ENCODE measurements at regions not wholly inside any gene's neighbourhood (a gene's known extent, or its start where the extent isn't known, plus 50 kb on each side); places are given as distances from the start of the nearest gene placed in this dataset.

DNA sequence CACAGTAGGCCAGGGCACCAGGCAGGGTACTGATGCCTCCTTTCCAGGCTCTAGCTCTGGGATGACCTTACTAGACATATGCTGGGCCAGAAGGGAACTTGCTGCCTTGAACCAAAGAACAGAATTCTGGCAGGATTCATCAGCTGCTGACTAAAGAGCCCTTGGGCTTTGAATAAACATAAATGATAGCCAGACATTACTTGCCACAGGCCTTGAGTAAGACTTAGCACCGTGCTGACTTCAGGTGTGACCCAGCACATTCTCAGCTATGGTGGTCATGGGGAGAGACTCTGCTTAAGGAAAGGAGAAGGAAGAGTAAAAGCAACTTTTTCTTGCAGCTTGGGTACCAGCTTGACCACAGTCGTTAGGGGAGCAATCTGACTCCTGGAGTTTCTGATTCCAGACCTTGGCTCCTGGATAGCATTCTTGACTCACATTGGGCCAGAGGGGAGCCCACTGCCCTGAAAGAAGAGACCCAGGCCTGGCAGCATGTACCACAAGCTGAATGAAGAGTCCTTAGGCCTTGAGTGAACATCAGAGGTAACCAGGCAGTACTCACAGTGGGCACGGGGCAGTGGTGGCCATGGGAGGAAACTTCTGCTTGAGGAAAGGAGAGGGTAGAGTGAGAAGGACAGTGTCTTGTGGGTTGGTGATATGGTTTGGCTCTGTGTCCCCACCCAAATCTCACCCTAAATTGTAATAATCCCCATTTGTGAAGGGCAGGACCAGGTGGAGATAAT, 926.1 kb upstream of the SORCS1 start:
- DNase-seq (ENCODE audit: extremely low read depth, insufficient read length) = no peak
- TF ChIP-seq CTCF (IDR thresholded peaks at IDR 0.05; ENCODE audit: insufficient read depth, low read length, poor library complexity, severe bottlenecking) = no peak
- Histone ChIP-seq H3K27me3 (replicated peaks; ENCODE audit: control insufficient read depth, insufficient read depth, low read length) (no peaks in the 10 kb centered on the region), H3K36me3 (ENCODE audit: control insufficient read depth, insufficient read depth, low read length) (no peaks in the 10 kb centered on the region), H3K4me3 (replicated peaks; ENCODE audit: low read depth, low read length) (no peak overlapping the region)

GRCh38 chr10:108086502-108086901, 922.0 kb upstream of the SORCS1 start:
- no peak for DNase-seq (ENCODE audit: extremely low read depth, insufficient read length)
- TF ChIP-seq CTCF (IDR thresholded peaks at IDR 0.05; ENCODE audit: insufficient read depth, low read length, poor library complexity, severe bottlenecking) = no peak
- Histone ChIP-seq H3K4me3 (replicated peaks; ENCODE audit: low read depth, low read length) (no peak overlapping the region), H3K27me3 (replicated peaks; ENCODE audit: control insufficient read depth, insufficient read depth, low read length) (no peaks in the 10 kb centered on the region), H3K36me3 (ENCODE audit: control insufficient read depth, insufficient read depth, low read length) (no peaks in the 10 kb centered on the region)

DNA sequence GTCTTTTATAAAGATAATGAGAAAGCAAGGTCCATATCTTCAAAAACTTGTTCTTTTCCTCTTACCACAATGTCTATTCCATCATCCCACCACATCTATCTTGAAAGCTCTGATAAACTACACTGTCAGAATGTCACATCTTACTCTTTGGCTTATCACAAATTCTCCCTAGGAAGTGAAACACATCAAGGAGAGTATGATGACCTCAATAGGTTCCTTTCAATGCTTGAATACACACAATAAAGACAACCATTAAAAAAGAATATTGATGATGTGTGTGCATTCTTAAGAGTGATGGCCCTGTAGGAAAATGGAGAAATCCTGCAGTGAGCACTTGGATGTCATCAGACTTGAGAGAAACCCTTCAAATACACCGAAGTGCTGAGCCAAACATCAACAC, 918.1 kb upstream of the SORCS1 start:
- Histone ChIP-seq H3K27me3 (replicated peaks; ENCODE audit: control insufficient read depth, insufficient read depth, low read length) (no peaks in the 10 kb centered on the region), H3K4me3 (replicated peaks; ENCODE audit: low read depth, low read length) (no peak overlapping the region), H3K36me3 (ENCODE audit: control insufficient read depth, insufficient read depth, low read length) (no peaks in the 10 kb centered on the region)
- no peak for DNase-seq (ENCODE audit: extremely low read depth, insufficient read length)
- no peak for TF ChIP-seq CTCF (IDR thresholded peaks at IDR 0.05; ENCODE audit: insufficient read depth, low read length, poor library complexity, severe bottlenecking)

GRCh38 chr10:108078263-108078662, 913.8 kb upstream of the SORCS1 start:
- Histone ChIP-seq H3K36me3 (ENCODE audit: control insufficient read depth, insufficient read depth, low read length) (no peaks in the 10 kb centered on the region), H3K27me3 (replicated peaks; ENCODE audit: control insufficient read depth, insufficient read depth, low read length) (no peaks in the 10 kb centered on the region), H3K4me3 (replicated peaks; ENCODE audit: low read depth, low read length) (no peak overlapping the region)
- no peak for TF ChIP-seq CTCF (IDR thresholded peaks at IDR 0.05; ENCODE audit: insufficient read depth, low read length, poor library complexity, severe bottlenecking)
- DNase-seq (ENCODE audit: extremely low read depth, insufficient read length) = no peak

- no peak for DNase-seq (ENCODE audit: extremely low read depth, insufficient read length)
- no peak for TF ChIP-seq CTCF (IDR thresholded peaks at IDR 0.05; ENCODE audit: insufficient read depth, low read length, poor library complexity, severe bottlenecking)
- Histone ChIP-seq H3K36me3 (ENCODE audit: control insufficient read depth, insufficient read depth, low read length) (no peaks in the 10 kb centered on the region), H3K4me3 (replicated peaks; ENCODE audit: low read depth, low read length) (no peak overlapping the region), H3K27me3 (replicated peaks; ENCODE audit: control insufficient read depth, insufficient read depth, low read length) (no peaks in the 10 kb centered on the region)
These were observed 908.0 kb upstream of the SORCS1 start for GRCh38 chr10:108072466-108072865.

- no peak for TF ChIP-seq CTCF (IDR thresholded peaks at IDR 0.05; ENCODE audit: insufficient read depth, low read length, poor library complexity, severe bottlenecking)
- Histone ChIP-seq H3K4me3 (replicated peaks; ENCODE audit: low read depth, low read length) (no peak overlapping the region), H3K36me3 (ENCODE audit: control insufficient read depth, insufficient read depth, low read length) (no peaks in the 10 kb centered on the region), H3K27me3 (replicated peaks; ENCODE audit: control insufficient read depth, insufficient read depth, low read length) (no peaks in the 10 kb centered on the region)
- DNase-seq (ENCODE audit: extremely low read depth, insufficient read length) = no peak
These were observed 906.3 kb upstream of the SORCS1 start for GRCh38 chr10:108070789-108071188.

Data from GM06990 (cell line).